IMR-90 (cell line): ENCODE measurements at regions not wholly inside any gene's neighbourhood (a gene's known extent, or its start where the extent isn't known, plus 50 kb on each side); places are given as distances from the start of the nearest gene placed in this dataset.

Source experiments
- ATAC-seq: fragments of 200-7000 bp; cut with Tn5 transposase; 2 replicates; pipeline ENCODE4 v1.9.1; 2020; ENCODE audit warnings: low read depth, mild to moderate bottlenecking, moderate library complexity
- BruUV-seq: library from RNA; stranded (reverse); fragments of 400-500 nt; replicated peaks from 2 replicates; lab custom pipeline; 2021; lab: Mats Ljungman, UMichigan
- CTCF ChIA-PET: fragments of 300-600 bp; formaldehyde crosslinking; extraction: SDS; loops from one replicate; lab custom pipeline; 2021; ENCODE audit warnings: antibody characterized with exemption; lab: Yijun Ruan, JAX
- POLR2A ChIA-PET: fragments of 300-600 bp; sonication (Branson Sonifier 250); formaldehyde crosslinking; loops from one replicate; lab custom pipeline; 2022; ENCODE audit warnings: antibody characterized with exemption; ENCODE audit not compliant: unreplicated experiment; lab: Charles Lee
- DNase-seq: peaks from one replicate; pipeline ENCODE4 v3.0.0; 2013
- H2AFZ ChIP-seq: replicated peaks from 2 replicates; pipeline ENCODE3; 2013; ENCODE audit warnings: low read length, mild to moderate bottlenecking; ENCODE audit not compliant: poor library complexity
- H2AK5ac ChIP-seq: 2 replicates; pipeline ENCODE4 v1.6.1; 2013; ENCODE audit warnings: low read depth, low read length, inconsistent platforms
- H2AK9ac ChIP-seq: replicated peaks from 2 replicates; pipeline ENCODE3; 2013; ENCODE audit warnings: mild to moderate bottlenecking, low read depth, low read length, moderate library complexity; ENCODE audit not compliant: poor library complexity
- H2BK120ac ChIP-seq: 2 replicates; pipeline ENCODE4 v1.6.1; 2013; ENCODE audit warnings: low read depth, low read length, inconsistent platforms
- H2BK15ac ChIP-seq: 3 replicates; pipeline ENCODE4 v1.6.1; 2013; ENCODE audit warnings: low read depth, low read length, inconsistent platforms
- H2BK20ac ChIP-seq: 2 replicates; pipeline ENCODE4 v1.6.1; 2013; ENCODE audit warnings: low read depth, mild to moderate bottlenecking, inconsistent platforms, low read length, moderate library complexity
- H2BK5ac ChIP-seq: 2 replicates; pipeline ENCODE4 v1.6.1; 2013; ENCODE audit warnings: mild to moderate bottlenecking, low read depth, low read length, inconsistent platforms; ENCODE audit not compliant: poor library complexity, severe bottlenecking
- H3K14ac ChIP-seq: replicated peaks from 2 replicates; pipeline ENCODE4 v1.6.1; 2013; ENCODE audit warnings: low read depth, low read length, inconsistent platforms
- H3K18ac ChIP-seq: 2 replicates; pipeline ENCODE4 v1.6.1; 2013; ENCODE audit warnings: low read depth, low read length, control low read depth
- H3K23ac ChIP-seq: 2 replicates; pipeline ENCODE4 v1.6.1; 2013; ENCODE audit warnings: low read depth, low read length, inconsistent platforms
- H3K27ac ChIP-seq: 2 replicates; pipeline ENCODE4 v1.5.1; 2013; ENCODE audit warnings: mild to moderate bottlenecking, control low read depth, low read length; ENCODE audit not compliant: insufficient read depth
- H3K27me3 ChIP-seq: 2 replicates; pipeline ENCODE4 v1.6.1; 2013; ENCODE audit warnings: low read length; ENCODE audit not compliant: control insufficient read depth, insufficient read depth
- H3K36me3 ChIP-seq: 2 replicates; pipeline ENCODE4 v1.6.1; 2013; ENCODE audit warnings: low read length, mixed read lengths; ENCODE audit not compliant: control insufficient read depth, insufficient read depth
- H3K4ac ChIP-seq: 2 replicates; pipeline ENCODE4 v1.6.1; 2013; ENCODE audit warnings: low read depth, low read length, inconsistent platforms
- H3K4me1 ChIP-seq: 2 replicates; pipeline ENCODE4 v1.6.1; 2013; ENCODE audit warnings: low read length, mixed read lengths; ENCODE audit not compliant: control insufficient read depth, insufficient read depth
- H3K4me2 ChIP-seq: 2 replicates; pipeline ENCODE4 v1.6.1; 2013; ENCODE audit warnings: low read depth, mild to moderate bottlenecking, control low read depth, low read length, moderate library complexity
- H3K4me3 ChIP-seq: 2 replicates; pipeline ENCODE4 v1.5.1; 2013; ENCODE audit warnings: low read depth, mild to moderate bottlenecking, control low read depth, low read length, moderate library complexity; ENCODE audit not compliant: insufficient read depth
- H3K56ac ChIP-seq: 2 replicates; pipeline ENCODE4 v1.6.1; 2013; ENCODE audit warnings: low read length, inconsistent platforms; ENCODE audit not compliant: insufficient read depth; ENCODE audit errors: extremely low read depth
- H3K79me1 ChIP-seq, 2 experiments: 2 replicates each; pipeline ENCODE4 v1.6.1; 2013; ENCODE audit warnings: low read length in 2 of 2, inconsistent platforms in 1 of 2, low read depth in 1 of 2
- H3K9ac ChIP-seq: 2 replicates; pipeline ENCODE4 v1.6.1; 2013; ENCODE audit warnings: low read depth, low read length, control low read depth
- H3K9me1 ChIP-seq: 2 replicates; pipeline ENCODE4 v1.6.1; 2013; ENCODE audit warnings: low read length, inconsistent platforms; ENCODE audit not compliant: insufficient read depth
- H3K9me3 ChIP-seq: 2 replicates; pipeline ENCODE4 v1.6.1; 2013; ENCODE audit warnings: low read length; ENCODE audit not compliant: control insufficient read depth, insufficient read depth
- H4K20me1 ChIP-seq: 2 replicates; pipeline ENCODE4 v1.6.1; 2013; ENCODE audit warnings: low read length, inconsistent platforms; ENCODE audit not compliant: insufficient read depth
- H4K5ac ChIP-seq: 2 replicates; pipeline ENCODE4 v1.6.1; 2013; ENCODE audit warnings: mild to moderate bottlenecking, low read depth, low read length, control low read depth
- H4K8ac ChIP-seq, 2 experiments: 2 replicates each; pipeline ENCODE4 v1.6.1; 2013; ENCODE audit warnings: low read depth in 2 of 2, low read length in 2 of 2, control low read depth in 1 of 2, inconsistent platforms in 1 of 2
- H4K91ac ChIP-seq: 2 replicates; pipeline ENCODE4 v1.6.1; 2013; ENCODE audit warnings: low read depth, low read length, inconsistent platforms; ENCODE audit not compliant: insufficient read depth
- FOS ChIP-seq: fragments of 150-350 bp; IDR thresholded peaks from 2 replicates; pipeline ENCODE4 v1.6.1; 2016; ENCODE audit warnings: low read depth, low read length
- MAFK ChIP-seq: IDR thresholded peaks from 2 replicates; pipeline ENCODE4 v1.6.1; 2012; ENCODE audit warnings: low read depth, low read length, improper control_type of control experiment
- MAZ ChIP-seq: IDR thresholded peaks from 2 replicates; pipeline ENCODE4 v1.6.1; 2012; ENCODE audit warnings: low read depth, mild to moderate bottlenecking, low read length, improper control_type of control experiment, moderate library complexity, borderline replicate concordance
- RFX5 ChIP-seq: IDR thresholded peaks from 2 replicates; pipeline ENCODE4 v1.8.0; 2012; ENCODE audit warnings: low read depth, mild to moderate bottlenecking, low read length, moderate library complexity
- WGBS, 2 experiments: methylation state at CpG; one replicate each; pipeline versions ENCODE4 v1.1.5 to v1.1.7; 2013; ENCODE audit warnings: missing lambda C conversion rate in 2 of 2; ENCODE audit not compliant: insufficient read length in 1 of 2; ENCODE audit errors: extremely low coverage in 2 of 2; 5-methylcytosine and 5-hydroxymethylcytosine counted together
- dilution Hi-C: fragments of 300-500 bp; cut with HindIII; formaldehyde crosslinking; loops from one replicate; pipeline ENCODE4 v1.14.3; 2018; ENCODE audit warnings: low sequenced_read_pairs; ENCODE audit not compliant: unreplicated experiment
- in situ Hi-C: fragments of 300-500 bp; cut with MboI; formaldehyde crosslinking; loops from 3 replicates; pipeline ENCODE4 v1.14.3; 2019; ENCODE audit warnings: low sequenced_read_pairs, inconsistent platforms, mixed read lengths
- intact Hi-C: fragments of 100-400 bp; cut with micrococcal nuclease; formaldehyde crosslinking; loops from 2 replicates; pipeline ENCODE4 v1.10.0; 2022
- TF ChIP-seq, protein P1 (sequence below): conservative IDR thresholded peaks from 2 replicates; pipeline ENCODE4 v1.5.1; 2012; ENCODE audit warnings: mild to moderate bottlenecking, low read depth, low read length, improper control_type of control experiment

DNA sequence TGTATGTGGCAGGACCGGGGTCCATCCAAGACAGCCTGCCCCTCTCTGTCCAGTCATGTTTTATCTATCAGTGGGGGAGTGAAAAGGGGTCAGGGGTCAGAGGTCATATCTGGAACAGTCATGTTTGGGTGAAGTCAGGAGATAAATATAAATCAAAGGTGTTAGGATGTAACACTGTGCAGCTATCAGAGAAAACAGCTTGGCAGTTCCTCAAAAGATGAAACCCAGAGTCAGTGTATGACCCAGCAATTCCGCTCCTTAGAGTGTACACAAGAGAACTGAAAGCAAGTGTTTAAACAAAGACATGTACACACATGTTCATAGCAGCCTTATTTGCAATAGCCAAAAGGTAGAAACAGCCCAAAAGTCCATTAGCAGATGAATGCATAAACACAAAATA lies 361.3 kb downstream of the FOXL1 start:
- H4K20me1 ChIP-seq: no peaks in the 10 kb centered on the region
- no peak for ATAC-seq
- no peak overlapping the region for H3K23ac ChIP-seq
- H2AK9ac ChIP-seq: no peak overlapping the region
- no peak overlapping the region for H4K8ac ChIP-seq
- dilution Hi-C loops (no loop called here), intact Hi-C loops (no loop called here), in situ Hi-C loops (no loop called here)
- no peak overlapping the region for H4K5ac ChIP-seq
- H2BK15ac ChIP-seq: no peak overlapping the region
- no TSS peak for BruUV-seq
- H3K14ac ChIP-seq: no peak overlapping the region
- no peaks in the 10 kb centered on the region for H3K4me1 ChIP-seq
- no peak overlapping the region for H2AK5ac ChIP-seq
- no peak overlapping the region for H2BK20ac ChIP-seq
- no peaks in the 10 kb centered on the region; the same call in 1 of the 2 replicates for H3K9me1 ChIP-seq
- CTCF ChIA-PET: no interaction called here
- H2AFZ ChIP-seq: no peak overlapping the region
- no peak overlapping the region for H4K91ac ChIP-seq
- TF ChIP-seq, protein P1, sequence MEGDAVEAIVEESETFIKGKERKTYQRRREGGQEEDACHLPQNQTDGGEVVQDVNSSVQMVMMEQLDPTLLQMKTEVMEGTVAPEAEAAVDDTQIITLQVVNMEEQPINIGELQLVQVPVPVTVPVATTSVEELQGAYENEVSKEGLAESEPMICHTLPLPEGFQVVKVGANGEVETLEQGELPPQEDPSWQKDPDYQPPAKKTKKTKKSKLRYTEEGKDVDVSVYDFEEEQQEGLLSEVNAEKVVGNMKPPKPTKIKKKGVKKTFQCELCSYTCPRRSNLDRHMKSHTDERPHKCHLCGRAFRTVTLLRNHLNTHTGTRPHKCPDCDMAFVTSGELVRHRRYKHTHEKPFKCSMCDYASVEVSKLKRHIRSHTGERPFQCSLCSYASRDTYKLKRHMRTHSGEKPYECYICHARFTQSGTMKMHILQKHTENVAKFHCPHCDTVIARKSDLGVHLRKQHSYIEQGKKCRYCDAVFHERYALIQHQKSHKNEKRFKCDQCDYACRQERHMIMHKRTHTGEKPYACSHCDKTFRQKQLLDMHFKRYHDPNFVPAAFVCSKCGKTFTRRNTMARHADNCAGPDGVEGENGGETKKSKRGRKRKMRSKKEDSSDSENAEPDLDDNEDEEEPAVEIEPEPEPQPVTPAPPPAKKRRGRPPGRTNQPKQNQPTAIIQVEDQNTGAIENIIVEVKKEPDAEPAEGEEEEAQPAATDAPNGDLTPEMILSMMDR: no peak
- TF ChIP-seq MAZ (no peak), FOS (no peak), MAFK (no peak), RFX5 (no peak)
- no peak overlapping the region for H2BK5ac ChIP-seq
- peaks cover 7% of the 10 kb centered on the region for H3K9me3 ChIP-seq
- H3K79me1 ChIP-seq: no peaks in the 10 kb centered on the region
- POLR2A ChIA-PET: no interaction called here
- no peak overlapping the region for H3K27ac ChIP-seq
- H2BK120ac ChIP-seq: no peak overlapping the region
- H3K4me2 ChIP-seq: no peak overlapping the region
- no peaks in the 10 kb centered on the region; the same call in 1 of the 2 replicates for H3K27me3 ChIP-seq
- H3K4me3 ChIP-seq: no peak overlapping the region
- no peak overlapping the region for H3K56ac ChIP-seq
- H3K9ac ChIP-seq: no peak overlapping the region
- no peak overlapping the region for H3K4ac ChIP-seq
- no peak overlapping the region for H3K18ac ChIP-seq
- no peak for DNase-seq
- WGBS, 2 experiments: no CpG with 5 or more reads among the region's 2 CpGs
- no peaks in the 10 kb centered on the region for H3K36me3 ChIP-seq
